H1 (cell line): ENCODE measurements at regions not wholly inside any gene's neighbourhood (a gene's known extent, or its start where the extent isn't known, plus 50 kb on each side); places are given as distances from the start of the nearest gene placed in this dataset.

Experiments
- CTCF ChIP-seq, 3 experiments: IDR thresholded peaks; 1 replicate in 2 of 3; 2 replicates in 1 of 3; pipeline versions ENCODE4 v1.5.1 to v1.6.1; 2011; ENCODE audit warnings: low read length in 3 of 3, mild to moderate bottlenecking in 3 of 3, inconsistent platforms in 2 of 3, low read depth in 1 of 3, moderate library complexity in 1 of 3; ENCODE audit not compliant: insufficient read depth in 1 of 3; ENCODE audit errors: control extremely low read depth in 1 of 3
- JUND ChIP-seq: IDR thresholded peaks from 2 replicates; pipeline ENCODE4 v1.6.1; 2011; ENCODE audit warnings: mild to moderate bottlenecking, improper control_type of control experiment, low read length
- KDM1A ChIP-seq: fragments of 200-600, 300-600 bp; sonication (generic); IDR thresholded peaks from 2 replicates; pipeline ENCODE4 v1.7.1; 2016; ENCODE audit warnings: mild to moderate bottlenecking, low read length, borderline replicate concordance
- PHF8 ChIP-seq: fragments of 200-600 bp; sonication (generic); conservative IDR thresholded peaks from 2 replicates; pipeline ENCODE4 v1.7.1; 2012; ENCODE audit warnings: low read depth, mild to moderate bottlenecking, inconsistent platforms, low read length, moderate library complexity
- POLR2A ChIP-seq, 2 experiments: IDR thresholded peaks; 1 replicate in 1 of 2; 2 replicates in 1 of 2; pipeline ENCODE4 v1.6.1; 2011; ENCODE audit warnings: low read depth in 2 of 2, low read length in 2 of 2, mild to moderate bottlenecking in 2 of 2; ENCODE audit errors: control extremely low read depth in 1 of 2
- SIN3A ChIP-seq, 2 experiments: IDR thresholded peaks in 1 of 2; conservative IDR thresholded peaks in 1 of 2; 2 replicates each; pipeline ENCODE4 v1.6.1; 2011 to 2012; ENCODE audit warnings: low read length in 2 of 2, improper control_type of control experiment in 1 of 2, low read depth in 1 of 2, mild to moderate bottlenecking in 1 of 2
- TAF1 ChIP-seq: IDR thresholded peaks from 2 replicates; pipeline ENCODE4 v1.6.1; 2011; ENCODE audit warnings: mild to moderate bottlenecking, low read depth, low read length

DNA sequence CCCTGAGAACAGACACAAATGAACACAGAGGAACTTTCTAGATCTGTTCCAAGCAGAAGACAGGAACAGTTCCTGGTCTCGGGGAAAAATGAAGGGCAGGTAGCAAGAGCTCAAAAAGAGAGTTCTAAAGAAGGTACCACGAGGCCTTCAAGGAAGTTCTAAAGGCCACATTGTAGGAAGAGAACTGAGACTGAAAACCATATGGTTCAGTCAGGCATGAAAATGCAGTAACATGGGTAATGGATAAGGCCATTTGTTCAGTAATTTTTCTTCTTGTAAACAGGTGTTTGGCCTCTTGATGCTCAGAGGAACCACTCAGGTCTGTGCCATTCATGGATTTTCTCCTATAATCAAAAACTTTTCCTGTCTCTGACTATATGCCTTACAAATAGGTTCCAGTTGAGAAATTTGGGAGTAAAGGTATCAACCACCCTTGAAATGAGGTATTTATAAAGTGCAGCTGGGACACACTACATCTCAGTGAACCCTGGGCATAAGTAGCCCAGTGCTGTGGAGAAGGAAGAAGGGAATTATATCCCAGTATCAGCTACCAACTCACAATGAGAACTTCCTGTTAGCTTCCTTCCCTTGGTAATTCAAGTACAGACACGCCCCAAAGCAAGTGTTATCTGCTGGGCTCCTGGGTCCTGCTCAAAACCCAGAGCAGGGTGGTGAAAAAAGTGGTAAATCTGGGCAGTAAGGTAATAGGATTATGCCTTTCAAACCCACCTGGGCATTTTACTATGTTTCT lies 277.9 kb downstream of the KLHL13 start:
- TF ChIP-seq TAF1 (no peak), SIN3A (conservative IDR thresholded peaks at IDR 0.05 in 1 of 2, IDR thresholded peaks at IDR 0.05 in 1 of 2; ENCODE audit: low read depth in 1 of 2, low read length in 2 of 2) (no peak), PHF8 (no peak), JUND (no peak), KDM1A (no peak), CTCF (IDR thresholded peaks at IDR 0.05; ENCODE audit: control extremely low read depth in 1 of 3, insufficient read depth in 1 of 3, low read depth in 1 of 3, low read length in 3 of 3) (no peak), POLR2A (IDR thresholded peaks at IDR 0.05; ENCODE audit: control extremely low read depth in 1 of 2, low read depth in 2 of 2, low read length in 2 of 2) (no peak)
